Stimulated activated CD8-positive, alpha-beta memory T cell treated with anti-CD3 and anti-CD28 coated beads, Interleukin-7, amount 100 ng/mL, for 4 hours (primary cell): ENCODE measurements at regions not wholly inside any gene's neighbourhood (a gene's known extent, or its start where the extent isn't known, plus 50 kb on each side); places are given as distances from the start of the nearest gene placed in this dataset.

Source experiments
- DNase-seq, 2 donors: peaks; one replicate each; pipeline ENCODE4 v3.0.0-alpha.2; 2020; ENCODE audit warnings: low read depth in 2 of 2

DNA sequence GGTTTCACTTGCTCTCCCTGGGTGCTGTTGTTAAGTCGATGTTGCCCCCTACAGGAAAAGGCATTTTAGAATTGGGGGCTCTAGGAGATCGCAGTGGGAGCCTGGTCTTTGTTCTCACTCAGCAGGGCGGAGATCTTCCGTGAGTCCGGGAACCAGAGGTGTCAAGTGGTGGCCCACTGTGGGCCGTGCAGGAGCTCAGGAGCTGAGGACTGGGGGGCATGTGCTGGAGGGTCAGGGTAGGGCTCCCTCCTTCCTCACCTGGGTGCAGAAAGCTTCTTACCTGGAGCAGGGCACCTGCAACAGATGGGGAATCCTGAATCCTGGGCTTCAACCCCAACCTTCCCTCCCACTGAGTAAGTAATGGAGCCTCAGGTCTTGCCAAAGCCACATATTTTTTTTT is 392.7 kb downstream of the NPHP4 start:
- DNase-seq: no peak

DNA sequence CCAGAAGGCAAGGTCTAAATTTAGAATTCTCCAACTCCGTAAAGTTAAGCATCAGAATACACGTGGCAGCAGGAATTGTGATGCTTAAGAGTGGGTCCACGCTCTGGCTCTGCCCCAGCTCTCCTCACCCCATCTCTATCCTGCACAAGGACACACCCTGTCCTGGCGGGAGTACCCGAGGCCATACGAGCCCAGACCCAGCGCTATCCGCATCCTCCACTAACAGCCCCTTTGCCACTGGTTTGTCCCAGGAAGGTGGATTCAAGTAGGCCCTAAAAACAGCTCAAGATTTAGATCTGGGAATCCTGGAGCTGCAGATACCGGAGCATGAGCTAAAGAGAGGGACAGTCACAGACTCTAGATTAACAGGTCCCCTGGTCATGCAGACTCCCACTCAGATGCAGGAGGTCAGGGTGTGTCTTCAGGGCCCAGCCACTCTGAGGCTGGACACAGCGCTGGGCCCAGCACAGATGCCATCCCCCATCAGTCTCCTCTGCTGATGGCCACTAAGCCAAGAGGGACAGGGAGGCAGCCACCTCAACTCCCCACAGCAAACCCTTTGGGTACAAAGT is 393.3 kb downstream of the NPHP4 start:
- DNase-seq: no peak

- no peak for DNase-seq
Observed at GRCh38 chr1:5597991-5598823, 394.0 kb downstream of the NPHP4 start.

DNA sequence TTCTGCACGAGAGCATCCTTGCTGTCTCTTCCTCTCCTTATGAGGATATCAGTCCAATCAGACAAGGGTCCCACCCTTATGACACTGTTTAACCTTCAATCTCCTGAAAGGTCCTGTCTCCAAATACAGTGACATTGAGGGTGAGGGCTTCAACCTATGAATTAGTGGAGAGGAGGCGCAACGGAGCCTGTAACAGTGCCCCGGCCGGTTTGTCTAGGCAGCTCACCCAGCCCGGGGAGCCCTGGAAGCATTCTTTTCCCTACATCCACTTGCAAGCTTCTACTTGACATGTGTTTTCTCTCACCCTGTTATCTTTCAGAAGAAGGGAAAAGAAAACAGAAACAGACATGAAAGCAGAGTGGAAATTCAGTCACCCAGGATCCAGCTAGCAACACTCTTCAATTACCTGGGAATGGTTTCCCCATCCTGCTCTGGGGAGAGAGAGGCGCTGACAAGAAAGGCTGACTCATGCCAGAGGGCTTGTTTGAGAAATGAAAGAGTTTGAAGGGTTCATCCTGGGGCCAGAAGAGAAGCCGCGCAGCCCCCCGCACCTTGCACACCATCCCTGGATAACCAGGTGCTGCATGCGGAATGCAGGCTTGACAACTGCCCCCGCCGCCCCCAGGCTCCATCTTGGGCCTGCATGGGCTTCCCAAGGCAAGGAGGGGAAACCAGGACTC is 394.9 kb downstream of the NPHP4 start:
- no peak for DNase-seq

DNA sequence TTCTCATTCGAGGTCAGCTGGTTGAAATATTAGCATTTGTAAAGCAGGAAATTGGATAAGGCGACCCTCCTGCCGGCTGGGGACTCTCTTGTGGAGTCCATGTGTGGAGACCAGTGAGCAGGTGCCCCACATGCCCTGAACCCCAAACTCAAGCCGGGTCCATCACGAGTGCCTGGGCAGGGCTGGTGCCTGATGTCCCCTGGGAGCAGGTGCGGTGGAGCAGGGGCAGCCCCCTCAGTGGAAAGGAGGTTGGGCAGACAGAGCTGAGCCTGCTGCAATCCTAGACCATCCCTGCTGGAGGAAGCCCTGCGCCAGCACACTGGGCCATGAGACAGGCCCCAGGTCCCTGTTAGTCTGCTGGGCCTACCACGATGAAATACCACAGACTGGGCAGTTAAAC is 395.6 kb downstream of the NPHP4 start:
- no peak for DNase-seq

- DNase-seq: no peak
Observed at GRCh38 chr1:5595531-5596170, 396.6 kb downstream of the NPHP4 start.

DNA sequence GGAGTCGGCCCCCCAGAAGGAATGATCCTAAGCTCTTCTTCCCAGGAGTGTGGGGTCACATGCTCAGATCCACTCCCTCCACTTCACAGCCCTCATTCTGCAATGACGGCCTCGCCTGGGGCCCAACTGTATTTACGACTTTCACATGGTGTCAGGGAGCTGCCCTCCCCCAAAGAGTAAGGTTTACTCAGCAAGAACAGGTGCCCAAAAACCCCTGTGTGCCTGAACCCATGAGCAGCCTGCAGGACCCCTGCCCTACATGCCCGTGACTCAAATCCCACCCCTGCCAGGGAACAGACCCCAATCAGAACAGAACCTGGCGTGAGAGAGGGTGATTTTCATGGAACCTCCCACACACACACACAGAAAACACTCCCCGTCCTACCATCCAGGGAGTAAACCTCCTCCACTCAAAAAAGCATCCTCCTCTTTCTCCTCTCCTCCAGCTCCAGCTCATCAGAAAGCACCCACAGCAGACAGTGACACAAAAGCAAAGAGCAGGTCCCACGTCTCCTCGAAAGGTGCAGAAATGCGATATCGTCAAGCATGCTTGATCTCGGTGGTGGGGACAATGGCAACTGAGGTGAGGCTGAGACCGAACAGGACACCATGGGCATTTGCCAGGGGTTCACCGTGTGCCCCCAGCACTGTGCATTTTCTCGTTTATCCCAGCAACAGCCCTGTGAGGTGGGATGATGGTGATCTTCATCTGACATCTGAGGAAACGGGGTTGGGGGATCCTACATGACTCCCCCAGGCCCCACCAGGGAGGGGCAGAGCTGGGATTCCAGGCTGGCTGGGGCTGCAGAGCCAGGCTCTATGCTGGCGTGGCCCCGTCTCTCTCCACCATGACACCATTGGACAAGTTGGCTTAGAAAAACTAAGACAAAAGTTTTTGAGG is 397.9 kb downstream of the NPHP4 start:
- DNase-seq: no peak

DNA sequence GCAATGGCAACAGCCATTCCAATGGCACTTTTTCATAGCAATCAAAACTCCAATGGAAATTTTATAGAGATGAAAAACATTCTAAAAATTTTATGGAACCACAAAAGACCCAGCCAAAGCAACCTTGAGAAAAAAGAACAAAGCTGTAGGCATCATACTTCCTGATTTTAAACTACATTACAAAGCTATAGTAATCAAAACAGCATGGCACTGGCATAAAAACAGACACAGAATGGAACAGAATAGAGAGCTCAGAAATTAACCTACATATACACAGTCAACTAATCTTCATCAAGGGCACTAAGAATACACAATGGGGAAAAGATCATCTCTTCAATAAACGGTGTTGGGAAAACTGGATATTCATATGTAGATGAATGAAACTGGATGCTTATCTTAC is 401.5 kb downstream of the NPHP4 start:
- no peak for DNase-seq

DNA sequence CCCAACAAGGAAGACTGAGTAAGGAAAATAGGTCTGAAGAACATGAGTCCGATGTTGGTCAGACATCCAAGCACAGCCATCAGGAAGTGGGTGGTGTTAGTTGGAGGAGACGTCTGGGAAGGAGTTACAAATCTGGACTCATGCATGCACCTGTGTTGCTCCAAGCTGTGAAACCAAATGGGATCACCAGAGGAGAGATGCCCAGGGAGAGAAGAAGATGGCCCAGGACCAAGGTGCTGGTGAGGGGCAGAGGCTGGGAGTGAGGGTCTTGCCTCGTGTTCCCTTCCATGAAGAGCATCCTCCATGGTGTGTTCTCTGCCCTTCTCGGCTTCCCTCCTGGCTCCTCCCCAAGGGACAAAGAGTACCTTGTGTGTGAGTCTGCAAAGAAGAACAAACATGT is 405.6 kb downstream of the NPHP4 start:
- no peak for DNase-seq

GRCh38 chr1:5585256-5585655 is 407.0 kb downstream of the NPHP4 start:
- DNase-seq: no peak

DNA sequence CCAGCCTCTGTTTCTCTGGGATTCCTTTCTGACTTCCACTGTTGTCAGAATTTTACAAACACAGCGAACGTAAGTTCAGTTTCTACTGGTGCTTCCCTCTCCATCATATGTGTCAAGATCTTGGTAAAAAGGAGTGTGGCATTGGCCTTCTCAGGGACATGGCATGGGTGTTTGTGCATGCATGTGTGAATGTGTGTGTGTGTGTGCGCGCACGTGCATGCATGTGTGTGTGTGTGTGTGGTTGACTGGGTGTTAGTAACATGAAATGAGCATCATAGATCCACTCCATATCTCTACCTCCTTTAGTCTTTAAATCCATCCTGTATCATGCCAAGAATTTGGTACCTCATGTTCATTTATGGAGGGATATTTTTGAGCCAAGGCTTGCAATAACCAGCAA is 411.3 kb downstream of the NPHP4 start:
- DNase-seq: no peak

GRCh38 chr1:5579966-5580365 is 412.3 kb downstream of the NPHP4 start:
- no peak for DNase-seq

- DNase-seq: no peak
Observed at GRCh38 chr1:5578690-5579089, 413.5 kb downstream of the NPHP4 start.

- DNase-seq: no peak
Observed at GRCh38 chr1:5577255-5578040, 414.8 kb downstream of the NPHP4 start.

GRCh38 chr1:5576673-5577065 is 415.6 kb downstream of the NPHP4 start:
- no peak for DNase-seq

GRCh38 chr1:5576011-5576672 is 416.1 kb downstream of the NPHP4 start:
- no peak for DNase-seq

- DNase-seq: no peak
Observed at GRCh38 chr1:5575396-5575940, 416.8 kb downstream of the NPHP4 start.

GRCh38 chr1:5574641-5575040 is 417.6 kb downstream of the NPHP4 start:
- no peak for DNase-seq

DNA sequence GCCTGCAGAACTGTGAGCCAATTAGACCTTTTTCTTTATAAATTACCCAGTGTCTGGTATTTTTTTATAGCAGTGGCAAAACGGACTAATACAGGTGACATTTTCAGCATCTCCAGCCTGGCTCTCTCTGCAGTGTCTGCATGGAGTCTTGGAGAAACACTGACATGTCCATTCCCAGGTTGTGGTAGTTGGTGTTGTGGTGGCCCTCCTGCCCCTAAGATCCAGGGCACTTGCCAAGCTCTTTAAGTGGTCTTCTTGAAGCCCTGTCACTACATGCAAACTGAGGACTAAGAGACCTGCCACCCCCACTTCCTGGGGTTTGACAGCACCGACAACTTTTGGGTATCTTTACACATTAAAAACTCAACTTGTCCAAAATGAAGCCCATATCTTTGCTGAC is 419.4 kb downstream of the NPHP4 start:
- DNase-seq: no peak

DNA sequence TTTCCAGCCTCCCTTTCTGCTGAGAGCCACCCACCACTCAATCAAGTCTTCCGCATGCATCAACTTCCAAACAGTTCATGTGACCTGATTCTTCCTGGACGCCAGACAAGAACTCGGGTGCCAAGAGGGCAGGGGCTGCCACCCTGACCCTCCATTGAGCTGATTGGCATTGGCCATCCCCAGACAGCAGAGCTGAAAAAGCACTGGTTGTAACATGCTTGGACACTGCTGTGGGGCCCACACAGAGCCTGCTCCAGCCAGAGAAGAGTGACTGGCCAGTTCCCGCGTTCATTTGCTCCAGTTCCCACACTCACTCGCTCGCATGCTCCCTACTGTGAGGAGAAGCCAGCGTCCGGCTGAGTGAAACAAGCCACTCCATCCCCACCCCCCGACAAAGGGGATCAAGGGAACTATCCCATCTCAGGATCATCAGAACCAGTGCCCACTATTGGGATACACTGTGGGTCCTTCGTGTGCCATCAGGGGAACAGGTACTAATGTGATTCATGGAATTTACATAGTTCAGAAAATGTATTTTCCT is 420.3 kb downstream of the NPHP4 start:
- no peak for DNase-seq
